ENCODE measurements at regions not wholly inside any gene's neighbourhood (a gene's known extent, or its start where the extent isn't known, plus 50 kb on each side); places are given as distances from the start of the nearest gene placed in this dataset.

- TF ChIP-seq, protein P1, sequence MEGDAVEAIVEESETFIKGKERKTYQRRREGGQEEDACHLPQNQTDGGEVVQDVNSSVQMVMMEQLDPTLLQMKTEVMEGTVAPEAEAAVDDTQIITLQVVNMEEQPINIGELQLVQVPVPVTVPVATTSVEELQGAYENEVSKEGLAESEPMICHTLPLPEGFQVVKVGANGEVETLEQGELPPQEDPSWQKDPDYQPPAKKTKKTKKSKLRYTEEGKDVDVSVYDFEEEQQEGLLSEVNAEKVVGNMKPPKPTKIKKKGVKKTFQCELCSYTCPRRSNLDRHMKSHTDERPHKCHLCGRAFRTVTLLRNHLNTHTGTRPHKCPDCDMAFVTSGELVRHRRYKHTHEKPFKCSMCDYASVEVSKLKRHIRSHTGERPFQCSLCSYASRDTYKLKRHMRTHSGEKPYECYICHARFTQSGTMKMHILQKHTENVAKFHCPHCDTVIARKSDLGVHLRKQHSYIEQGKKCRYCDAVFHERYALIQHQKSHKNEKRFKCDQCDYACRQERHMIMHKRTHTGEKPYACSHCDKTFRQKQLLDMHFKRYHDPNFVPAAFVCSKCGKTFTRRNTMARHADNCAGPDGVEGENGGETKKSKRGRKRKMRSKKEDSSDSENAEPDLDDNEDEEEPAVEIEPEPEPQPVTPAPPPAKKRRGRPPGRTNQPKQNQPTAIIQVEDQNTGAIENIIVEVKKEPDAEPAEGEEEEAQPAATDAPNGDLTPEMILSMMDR (IDR thresholded peaks at IDR 0.05): no peak
- no peak for TF ChIP-seq EP300 (IDR thresholded peaks at IDR 0.05)
- TF ChIP-seq POLR2AphosphoS5 (IDR thresholded peaks at IDR 0.05): no peak
- no peak for TF ChIP-seq POLR2A (IDR thresholded peaks at IDR 0.05)
- Histone ChIP-seq H3K27me3 (no peaks in the 10 kb centered on the region), H3K4me3 (no peak overlapping the region), H3K36me3 (no peaks in the 10 kb centered on the region), H3K9me3 (no peaks in the 10 kb centered on the region), H3K27ac (no peak overlapping the region), H3K4me1 (no peaks in the 10 kb centered on the region)
- WGBS, 2 donors: 20 to 61% methylated on average over 11 of the region's 11 CpGs
- no peak for DNase-seq
- intact Hi-C loops (cut with DNase I): no loop called here
These were observed 263.6 kb downstream of the CD83 start for GRCh38 chr6:14380901-14381828.

DNA sequence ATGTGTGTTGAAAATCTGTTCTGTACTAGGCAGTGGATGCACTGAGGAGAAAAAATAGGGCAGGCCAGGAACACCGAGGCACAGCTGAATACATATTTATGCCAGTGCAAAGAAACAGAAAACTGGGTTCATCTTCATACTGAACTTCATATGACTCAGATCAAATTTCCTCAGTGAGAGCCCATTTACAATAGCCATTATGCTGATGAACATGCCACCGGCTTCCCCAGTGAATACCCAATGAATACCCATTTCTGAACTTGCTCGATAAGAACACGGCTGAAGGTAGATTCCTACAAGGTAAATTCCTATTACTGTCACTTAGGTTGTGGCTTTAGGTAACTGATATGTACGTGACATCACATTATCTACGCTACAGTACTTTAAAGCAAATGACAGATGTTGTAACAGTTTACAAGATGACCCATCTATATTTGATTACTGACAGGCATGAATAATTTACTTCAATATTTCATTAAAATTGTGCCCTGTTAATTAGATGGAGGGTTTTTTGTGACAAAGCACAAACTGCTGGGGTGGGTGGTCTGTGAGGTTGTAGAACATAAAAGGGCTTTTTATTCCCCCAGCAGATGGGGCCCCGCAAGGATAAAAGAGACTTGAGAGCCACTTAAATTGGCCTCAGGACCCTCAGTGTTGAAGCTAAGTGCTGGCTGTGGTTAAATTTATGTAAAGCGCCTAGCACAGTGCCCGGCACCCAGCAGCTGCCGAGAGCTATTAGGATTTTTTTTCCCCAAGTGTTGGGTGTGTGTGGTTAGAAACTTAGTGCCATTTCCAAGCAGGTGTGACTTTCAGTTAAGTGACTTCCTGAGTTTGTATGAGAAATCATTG lies 264.5 kb downstream of the CD83 start:
- no peak for TF ChIP-seq POLR2A (IDR thresholded peaks at IDR 0.05)
- TF ChIP-seq EP300 (IDR thresholded peaks at IDR 0.05): no peak
- no peak for TF ChIP-seq POLR2AphosphoS5 (IDR thresholded peaks at IDR 0.05)
- TF ChIP-seq, protein P1 (IDR thresholded peaks at IDR 0.05): no peak
- WGBS, 2 donors: 70 to 77% methylated on average over 10 of the region's 10 CpGs
- no peak overlapping the region for H3K4me3 ChIP-seq
- intact Hi-C loops (cut with DNase I): no loop called here
- H3K27me3 ChIP-seq: no peaks in the 10 kb centered on the region
- no peaks in the 10 kb centered on the region for H3K4me1 ChIP-seq
- no peak overlapping the region for H3K27ac ChIP-seq
- DNase-seq: no peak
- no peaks in the 10 kb centered on the region for H3K9me3 ChIP-seq
- H3K36me3 ChIP-seq: no peaks in the 10 kb centered on the region

GRCh38 chr6:14382678-14383236 lies 265.2 kb downstream of the CD83 start:
- TF ChIP-seq POLR2AphosphoS5 (IDR thresholded peaks at IDR 0.05) (no peak), EP300 (IDR thresholded peaks at IDR 0.05) (no peak), POLR2A (IDR thresholded peaks at IDR 0.05) (no peak)
- TF ChIP-seq, protein P1 (IDR thresholded peaks at IDR 0.05): no peak
- no peaks in the 10 kb centered on the region for H3K4me1 ChIP-seq
- WGBS, 2 donors: 70 to 84% methylated on average over 3 of the region's 3 CpGs
- no peak overlapping the region for H3K27ac ChIP-seq
- intact Hi-C loops (cut with DNase I): no loop called here
- H3K36me3 ChIP-seq: no peaks in the 10 kb centered on the region
- H3K4me3 ChIP-seq: no peak overlapping the region
- DNase-seq: no peak
- H3K9me3 ChIP-seq: no peaks in the 10 kb centered on the region
- H3K27me3 ChIP-seq: no peaks in the 10 kb centered on the region

DNA sequence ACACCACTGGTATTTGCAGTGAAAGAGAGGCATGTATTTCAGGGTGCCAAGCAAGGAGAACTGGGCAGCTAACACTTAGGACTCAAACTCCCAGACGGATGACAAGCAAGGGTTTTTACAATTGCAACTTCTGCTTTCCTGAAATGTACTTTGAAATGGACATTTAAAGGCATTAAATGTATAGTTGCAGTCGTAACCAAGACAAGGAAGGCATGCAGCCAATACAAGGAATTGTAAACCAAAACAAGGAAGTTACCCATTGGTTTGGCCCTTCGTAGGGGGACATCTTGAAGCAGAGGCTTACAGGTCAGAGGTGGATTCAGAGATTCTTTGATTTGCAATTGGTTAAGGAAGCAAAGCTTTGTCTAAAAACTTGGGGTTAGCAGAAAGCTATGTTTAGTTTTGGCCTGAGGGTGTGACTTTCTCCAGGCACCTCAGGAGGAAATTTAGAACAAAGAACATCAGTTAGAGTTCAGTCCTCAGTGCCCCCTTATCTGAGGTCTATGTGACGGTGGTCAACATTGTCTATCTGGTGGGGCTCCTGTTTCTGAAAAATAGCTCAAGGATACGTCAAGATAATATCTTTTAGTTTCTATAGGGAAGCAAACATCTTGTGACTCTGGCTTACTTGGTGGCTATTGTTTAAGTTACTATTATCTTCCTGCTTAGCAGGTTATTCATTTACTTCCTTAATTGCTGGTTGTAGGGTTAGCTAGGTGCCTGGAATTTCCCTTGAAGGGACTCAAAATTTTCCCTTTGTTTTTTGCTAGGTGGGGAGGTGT lies 266.0 kb downstream of the CD83 start:
- no peak overlapping the region for H3K4me3 ChIP-seq
- H3K27ac ChIP-seq: no peak overlapping the region
- H3K36me3 ChIP-seq: no peaks in the 10 kb centered on the region
- H3K27me3 ChIP-seq: no peaks in the 10 kb centered on the region
- H3K9me3 ChIP-seq: no peaks in the 10 kb centered on the region
- no peaks in the 10 kb centered on the region for H3K4me1 ChIP-seq
- intact Hi-C loops (cut with DNase I): no loop called here
- WGBS, 2 donors: 32 to 66% methylated on average over 5 of the region's 5 CpGs
- TF ChIP-seq EP300 (IDR thresholded peaks at IDR 0.05) (no peak), POLR2AphosphoS5 (IDR thresholded peaks at IDR 0.05) (no peak), POLR2A (IDR thresholded peaks at IDR 0.05) (no peak)
- TF ChIP-seq, protein P1 (IDR thresholded peaks at IDR 0.05): no peak
- DNase-seq: no peak

Data from sigmoid colon (tissue), 6 donors.